GM19452 (cell line): ENCODE measurements at regions not wholly inside any gene's neighbourhood (a gene's known extent, or its start where the extent isn't known, plus 50 kb on each side); places are given as distances from the start of the nearest gene placed in this dataset.

Experiments
- ATAC-seq: cut with Tn5 transposase; IDR thresholded peaks from one replicate; pipeline ENCODE4 v1.9.1; 2021; ENCODE audit not compliant: unreplicated experiment

- ATAC-seq: no peak
These were observed 185.8 kb downstream of the PCSK1 start for GRCh38 chr5:96247097-96247701.

GRCh38 chr5:96245140-96246091 lies 187.6 kb downstream of the PCSK1 start:
- ATAC-seq: no peak

- ATAC-seq: no peak
These were observed 188.4 kb downstream of the PCSK1 start for GRCh38 chr5:96244696-96245095.

GRCh38 chr5:96243862-96244261 lies 189.2 kb downstream of the PCSK1 start:
- ATAC-seq: no peak

GRCh38 chr5:96243203-96243602 lies 189.8 kb downstream of the PCSK1 start:
- ATAC-seq: no peak

- no peak for ATAC-seq
These were observed 190.5 kb downstream of the PCSK1 start for GRCh38 chr5:96242571-96242970.

GRCh38 chr5:96236831-96237230 lies 196.2 kb downstream of the PCSK1 start:
- ATAC-seq: no peak

GRCh38 chr5:96236051-96236450 lies 197.0 kb downstream of the PCSK1 start:
- no peak for ATAC-seq

GRCh38 chr5:96235008-96235910 lies 197.8 kb downstream of the PCSK1 start:
- ATAC-seq: no peak

GRCh38 chr5:96232602-96233001 lies 200.4 kb downstream of the PCSK1 start:
- no peak for ATAC-seq

GRCh38 chr5:96229188-96229587 lies 203.9 kb downstream of the PCSK1 start:
- no peak for ATAC-seq

- ATAC-seq: no peak
These were observed 204.6 kb downstream of the PCSK1 start for GRCh38 chr5:96228408-96228807.

GRCh38 chr5:96227957-96228356 lies 205.1 kb downstream of the PCSK1 start:
- ATAC-seq: no peak

- no peak for ATAC-seq
These were observed 206.0 kb downstream of the PCSK1 start for GRCh38 chr5:96226941-96227552.

- ATAC-seq: no peak
These were observed 210.9 kb downstream of the PCSK1 start for GRCh38 chr5:96222129-96222528.

GRCh38 chr5:96220610-96221390 lies 212.2 kb downstream of the PCSK1 start:
- peak; percentile 53 for ATAC-seq

- no peak for ATAC-seq
These were observed 213.3 kb downstream of the PCSK1 start for GRCh38 chr5:96219580-96220281.

GRCh38 chr5:96218653-96219052 lies 214.4 kb downstream of the PCSK1 start:
- no peak for ATAC-seq

- ATAC-seq: no peak
These were observed 218.4 kb downstream of the PCSK1 start for GRCh38 chr5:96214442-96215197.
